Motor neuron (in vitro differentiated cells): ENCODE measurements at regions not wholly inside any gene's neighbourhood (a gene's known extent, or its start where the extent isn't known, plus 50 kb on each side); places are given as distances from the start of the nearest gene placed in this dataset.

Source experiments
- ATAC-seq, 8 experiments: fragments of 200-7000 bp; cut with Tn5 transposase; replicated peaks in 6 of 8; 2 replicates each; pipeline ENCODE4 v1.8.0; 2021; ENCODE audit warnings: mild to moderate bottlenecking in 8 of 8, moderate library complexity in 8 of 8
- H3K27ac ChIP-seq, 2 donors: fragments of 250-450 bp; sonication (Bioruptor Pico); 2 replicates each; pipeline ENCODE4 v1.9.0; 2021; ENCODE audit warnings: antibody characterized with exemption in 2 of 2, mild to moderate bottlenecking in 2 of 2, moderate library complexity in 1 of 2
- H3K4me1 ChIP-seq, 2 donors: fragments of 250-450 bp; sonication (Bioruptor Pico); replicated peaks in 1 of 2; 2 replicates each; pipeline ENCODE4 v1.6.1; 2021; ENCODE audit warnings: antibody characterized with exemption in 2 of 2, mild to moderate bottlenecking in 2 of 2, moderate library complexity in 1 of 2
- H3K4me3 ChIP-seq, 5 donors: fragments of 250-450 bp; sonication (Bioruptor Pico); 2 replicates each; pipeline ENCODE4 v1.9.0; 2021; ENCODE audit warnings: antibody characterized with exemption in 5 of 5, mild to moderate bottlenecking in 5 of 5, moderate library complexity in 4 of 5
- WGBS, 10 experiments: fragments of 450-650 bp; shearing (Covaris generic); methylation state at CpG; one replicate each; pipeline ENCODE4 v1.0.0; 2022; 5-methylcytosine and 5-hydroxymethylcytosine counted together
- in situ Hi-C, 9 experiments: fragments of 400-800 bp; cut with MboI; loops; one replicate each; pipeline ENCODE4 v1.15.0; 2021; ENCODE audit warnings: low sequenced_read_pairs in 9 of 9, low pct_unique_long_range_greater_than_20kb in 2 of 9; ENCODE audit not compliant: unreplicated experiment in 9 of 9

DNA sequence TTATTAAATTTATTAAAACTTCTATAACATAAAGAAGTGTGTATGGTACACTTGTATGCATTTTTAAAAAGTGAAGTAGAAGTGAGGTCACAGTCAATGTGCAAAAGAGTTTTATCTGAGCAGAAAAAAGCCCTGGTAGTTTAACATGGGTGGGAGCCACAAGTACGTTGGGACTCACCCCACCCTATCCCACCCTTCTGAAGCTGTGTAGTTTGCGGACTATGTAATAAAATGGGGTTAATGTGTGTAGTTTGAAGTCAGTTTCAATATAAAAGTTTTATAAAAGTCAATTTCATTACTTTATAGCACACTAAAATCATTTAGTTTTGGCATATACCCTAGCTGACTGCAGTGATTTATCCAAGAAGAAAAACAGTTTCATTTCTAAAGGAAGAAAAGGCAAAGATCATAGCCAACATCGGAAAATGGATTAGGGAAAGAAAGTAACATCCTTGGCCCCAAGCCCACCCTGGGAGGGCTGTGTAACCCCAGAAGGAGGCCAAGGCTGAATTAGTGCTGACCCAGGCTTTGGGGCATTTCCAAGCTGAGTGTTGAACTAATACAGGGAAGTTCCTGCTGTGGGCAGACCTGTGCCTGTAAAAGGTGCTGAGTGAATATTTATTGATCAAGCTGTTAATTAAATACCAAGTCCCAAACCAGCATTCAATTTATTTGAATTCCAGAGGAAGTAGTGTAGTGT lies 398.6 kb upstream of the ADAMTSL1 start:
- Histone ChIP-seq H3K27ac (no peak overlapping the region), H3K4me3 (no peak overlapping the region), H3K4me1 (no peaks in the 10 kb centered on the region)
- WGBS, 10 experiments = 0 to 100% (median 68%) methylated on average over 1 to 2 of the region's 3 CpGs; no CpG with 5 or more reads in 2 of the 10 experiments
- in situ Hi-C loops = no loop called here
- ATAC-seq = no peak

DNA sequence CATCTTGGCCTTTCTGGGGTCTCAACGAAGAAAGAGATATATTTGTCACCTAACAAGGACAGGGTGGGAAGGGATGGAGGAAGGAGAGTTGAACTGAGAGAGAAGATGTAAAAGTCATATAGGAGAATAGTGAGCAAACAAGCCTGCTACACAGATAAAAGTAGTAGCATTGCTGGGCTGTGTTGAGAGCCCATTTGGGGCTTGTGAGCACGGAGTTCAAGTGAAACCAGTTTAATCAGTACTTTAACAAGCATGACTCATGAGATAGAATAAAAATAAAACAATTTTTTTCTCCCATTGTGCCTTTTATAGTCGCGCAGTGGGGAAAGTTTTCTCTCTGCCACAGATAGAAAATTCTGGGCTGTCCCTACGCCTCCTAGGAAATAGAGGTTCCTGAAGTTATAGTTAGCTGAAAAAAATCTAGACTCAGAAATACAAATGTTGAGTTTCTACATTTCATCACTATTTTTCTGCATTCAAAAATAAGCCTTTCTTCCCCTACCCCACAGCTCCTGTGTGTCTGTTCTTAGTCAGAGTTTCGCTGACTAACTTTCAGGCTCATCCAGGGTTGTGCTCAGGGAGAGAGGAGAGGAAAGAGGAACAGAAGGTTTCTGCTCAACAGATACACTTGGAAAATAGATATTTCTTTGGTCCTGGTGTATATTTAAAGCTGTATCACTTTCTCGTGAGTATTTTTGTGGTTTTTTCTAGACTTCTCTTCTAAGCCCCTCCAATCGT lies 395.8 kb upstream of the ADAMTSL1 start:
- WGBS, 10 experiments = 12 to 93% (median 82%) methylated on average over 4 to 8 of the region's 8 CpGs
- Histone ChIP-seq H3K27ac (no peak overlapping the region), H3K4me1 (no peaks in the 10 kb centered on the region), H3K4me3 (no peak overlapping the region)
- ATAC-seq = no peak
- in situ Hi-C loops = no loop called here

DNA sequence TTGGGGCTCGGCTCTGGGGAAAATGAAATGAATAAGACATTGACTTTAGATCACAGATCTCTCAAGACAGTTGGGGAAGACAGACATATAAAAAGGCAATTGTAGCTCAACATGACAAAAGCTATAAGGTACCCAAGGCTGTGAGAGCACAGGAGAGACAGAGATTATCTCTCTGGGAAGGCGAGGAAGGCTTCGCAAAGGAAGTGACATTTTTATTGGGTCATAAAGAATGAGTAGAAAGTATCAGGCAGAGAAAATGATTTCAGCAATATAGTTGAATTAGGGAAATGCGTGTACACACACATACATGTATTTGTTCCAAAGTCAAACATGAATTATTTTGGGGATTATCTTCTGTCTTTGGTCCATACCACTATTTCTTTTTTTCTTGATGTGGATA lies 381.8 kb upstream of the ADAMTSL1 start:
- Histone ChIP-seq H3K4me3 (no peak overlapping the region), H3K4me1 (no peaks in the 10 kb centered on the region), H3K27ac (no peak overlapping the region)
- 46 to 100% (median 88%) methylated on average over 1 to 4 of the region's 4 CpGs; no CpG with 5 or more reads in 1 of the 10 experiments for WGBS, 10 experiments
- in situ Hi-C loops = no loop called here
- ATAC-seq = no peak

DNA sequence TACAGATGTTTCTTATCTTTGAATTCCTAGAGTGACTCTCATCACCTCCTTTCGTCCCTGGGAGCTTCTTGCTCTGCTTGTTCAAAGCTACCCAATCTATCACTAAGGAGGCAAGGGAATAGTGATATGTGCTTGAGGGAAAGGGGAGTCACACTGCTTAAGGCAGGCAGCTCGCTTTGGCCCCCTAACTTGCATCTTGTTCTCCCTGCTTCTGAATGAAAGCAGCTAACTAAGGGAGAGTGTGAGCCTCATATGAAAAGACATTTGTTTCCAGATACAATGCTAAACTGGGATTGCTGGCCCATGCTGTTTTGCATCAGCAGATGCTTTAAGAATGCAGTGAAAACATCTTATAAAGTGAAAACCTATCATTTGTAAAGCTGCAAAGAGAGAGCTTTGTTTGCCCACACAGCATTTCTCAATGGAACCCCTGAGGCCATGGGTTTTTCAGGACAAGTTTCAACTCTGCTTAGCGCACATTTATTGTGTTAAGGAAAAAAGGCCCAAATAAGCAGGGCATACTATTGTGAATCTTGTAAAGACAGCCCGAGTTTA lies 367.9 kb upstream of the ADAMTSL1 start:
- Histone ChIP-seq H3K4me3 (no peak overlapping the region), H3K27ac (no peak overlapping the region), H3K4me1 (peaks cover 6 to 7% of the 10 kb centered on the region in 2 donors)
- in situ Hi-C loops = no loop called here
- WGBS, 10 experiments = 5 to 57% (median 42%) methylated on average over 1 to 4 of the region's 4 CpGs
- ATAC-seq = peak in 3 of 8 experiments; percentile 35 to 57 (median 39)

DNA sequence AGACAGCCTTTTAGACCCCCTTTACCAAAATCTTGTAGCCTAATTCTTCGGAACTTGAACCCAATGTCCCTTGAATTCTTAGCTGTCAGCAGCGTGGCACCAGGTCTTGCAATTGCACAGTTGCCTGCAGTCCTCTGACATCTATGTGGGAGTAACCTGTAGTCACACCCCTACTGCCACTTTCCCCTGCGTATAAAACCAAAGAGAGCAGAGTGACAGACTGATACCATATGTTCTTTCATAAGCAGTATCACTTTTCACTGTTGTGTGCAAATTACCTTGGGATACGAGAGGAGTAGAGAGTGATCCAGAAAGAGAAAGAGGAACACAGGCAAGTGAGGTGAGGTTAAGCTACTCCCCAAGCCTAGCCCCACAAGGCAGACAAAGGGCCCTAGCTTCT lies 364.3 kb upstream of the ADAMTSL1 start:
- Histone ChIP-seq H3K4me3 (no peak overlapping the region), H3K4me1 (peaks cover 6 to 7% of the 10 kb centered on the region in 2 donors), H3K27ac (no peak overlapping the region)
- WGBS, 10 experiments = 0 to 100% (median 76%) methylated on average over 1 to 3 of the region's 4 CpGs; no CpG with 5 or more reads in 2 of the 10 experiments
- peak in 1 of 8 experiments; percentile 59 for ATAC-seq
- in situ Hi-C loops = no loop called here

DNA sequence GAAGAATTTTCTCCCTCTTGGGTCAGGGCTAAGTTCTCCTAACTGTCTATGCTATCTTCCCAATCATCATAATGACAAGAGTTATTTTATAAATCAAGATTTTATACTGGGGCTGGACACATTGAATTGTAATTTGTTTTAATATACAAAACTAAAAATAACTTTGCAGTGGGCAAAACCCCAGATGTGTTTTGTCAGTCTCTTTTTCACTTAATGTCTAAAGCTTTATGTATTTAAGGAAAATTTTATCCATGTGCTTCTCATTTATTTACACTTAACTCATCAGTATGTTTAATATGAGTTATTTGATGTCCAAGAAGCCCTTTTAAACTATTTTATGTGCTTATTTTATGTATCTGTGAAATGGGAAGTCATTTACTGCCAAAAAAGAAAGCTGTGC lies 362.8 kb upstream of the ADAMTSL1 start:
- H3K4me1 ChIP-seq = peaks cover 4 to 6% of the 10 kb centered on the region in 2 donors
- no peak for ATAC-seq
- H3K27ac ChIP-seq = no peak overlapping the region
- H3K4me3 ChIP-seq = no peak overlapping the region
- in situ Hi-C loops = no loop called here

DNA sequence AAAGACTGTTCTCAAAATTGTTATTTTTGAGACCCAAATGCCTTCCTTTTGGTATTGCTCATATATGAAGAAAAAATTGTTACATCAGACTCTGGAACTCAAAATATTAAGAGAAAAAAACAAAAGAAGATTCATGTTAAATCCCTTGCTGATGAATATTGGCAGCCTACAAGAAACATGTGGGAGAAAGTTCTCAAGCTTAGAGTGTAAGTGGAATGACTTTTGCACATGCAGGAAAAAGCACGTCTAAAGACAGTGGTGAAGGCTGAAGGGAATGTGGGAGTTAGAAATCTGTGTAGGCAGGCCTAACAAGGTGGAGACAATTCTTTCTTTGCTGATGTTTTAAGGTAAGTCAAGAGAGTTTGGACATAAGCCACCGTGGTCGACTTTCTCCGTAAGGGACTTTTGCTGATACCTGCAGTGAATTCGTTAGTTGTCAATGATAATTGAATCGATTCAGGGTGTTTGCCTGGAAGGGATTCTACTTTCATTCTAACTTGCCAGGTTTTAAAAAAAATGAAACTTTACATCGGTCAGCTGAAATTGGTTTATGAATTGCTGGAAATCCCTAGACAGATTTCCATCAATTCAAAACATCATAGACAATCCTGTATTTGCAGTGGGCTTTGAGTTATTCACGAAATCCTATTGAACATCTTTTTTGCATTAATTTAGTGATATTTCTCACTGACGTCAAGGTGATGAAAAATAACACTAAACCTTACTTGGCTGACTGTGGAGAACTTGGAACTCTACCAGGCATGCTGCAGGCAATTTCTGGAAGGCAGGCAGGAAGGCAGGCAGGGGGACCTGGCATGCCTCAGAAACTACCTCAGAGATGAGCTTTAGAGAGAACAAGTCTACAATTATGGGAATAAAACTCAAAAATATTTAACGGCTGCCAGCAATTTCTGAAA lies 359.1 kb upstream of the ADAMTSL1 start:
- no peak for ATAC-seq
- Histone ChIP-seq H3K4me3 (no peak overlapping the region), H3K4me1 (no peaks in the 10 kb centered on the region), H3K27ac (no peak overlapping the region)
- in situ Hi-C loops = no loop called here
- WGBS, 10 experiments = 0 to 94% (median 86%) methylated on average over 1 to 10 of the region's 10 CpGs

DNA sequence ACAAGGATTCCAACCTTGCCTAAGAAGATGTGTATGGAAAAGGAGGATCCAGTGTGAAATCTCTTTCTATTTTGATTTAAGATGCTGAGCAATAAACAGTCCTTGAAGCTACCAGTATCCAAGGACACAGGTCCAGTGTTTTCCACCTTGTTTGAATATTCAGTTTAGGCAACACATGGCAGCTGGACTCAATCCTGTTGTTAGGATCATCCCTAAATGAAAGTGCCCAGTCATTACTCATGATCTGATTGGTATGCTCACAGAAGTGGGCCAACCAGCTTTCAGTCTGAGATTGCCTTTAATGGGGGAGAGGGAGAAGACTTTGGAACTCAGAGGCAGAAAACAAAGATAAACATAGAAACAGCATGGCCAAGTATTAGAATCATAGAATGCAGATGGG lies 355.7 kb upstream of the ADAMTSL1 start:
- no peak overlapping the region for H3K27ac ChIP-seq
- H3K4me1 ChIP-seq = no peaks in the 10 kb centered on the region
- H3K4me3 ChIP-seq = no peak overlapping the region
- ATAC-seq = peak in 2 of 8 experiments; percentile 72 to 92
- in situ Hi-C loops = no loop called here

DNA sequence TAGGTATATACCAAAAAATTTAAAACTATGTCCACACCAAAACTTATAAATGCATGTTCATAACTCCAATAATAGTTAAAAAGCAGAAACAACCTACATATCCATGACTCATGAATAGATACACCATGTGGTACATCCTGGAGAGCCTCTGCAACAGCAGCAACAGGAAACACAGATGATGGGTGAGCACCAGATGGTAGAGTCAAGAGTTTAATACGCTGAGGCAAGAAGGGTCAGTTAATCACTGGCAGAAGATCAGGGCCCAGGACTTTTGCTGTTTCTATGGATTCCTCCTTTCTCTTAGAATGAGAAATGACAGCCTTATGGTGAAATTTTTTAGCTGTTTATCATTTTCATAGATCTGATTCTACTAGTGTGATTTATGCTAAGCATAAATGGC lies 351.8 kb upstream of the ADAMTSL1 start:
- ATAC-seq = peak in 1 of 8 experiments; percentile 31
- Histone ChIP-seq H3K27ac (no peak overlapping the region), H3K4me3 (no peak overlapping the region), H3K4me1 (peaks cover 0 to 2% of the 10 kb centered on the region in 2 donors)
- in situ Hi-C loops = no loop called here
- 13 to 75% (median 57%) methylated on average over 1 of the region's 1 CpG; no CpG with 5 or more reads in 4 of the 10 experiments for WGBS, 10 experiments

DNA sequence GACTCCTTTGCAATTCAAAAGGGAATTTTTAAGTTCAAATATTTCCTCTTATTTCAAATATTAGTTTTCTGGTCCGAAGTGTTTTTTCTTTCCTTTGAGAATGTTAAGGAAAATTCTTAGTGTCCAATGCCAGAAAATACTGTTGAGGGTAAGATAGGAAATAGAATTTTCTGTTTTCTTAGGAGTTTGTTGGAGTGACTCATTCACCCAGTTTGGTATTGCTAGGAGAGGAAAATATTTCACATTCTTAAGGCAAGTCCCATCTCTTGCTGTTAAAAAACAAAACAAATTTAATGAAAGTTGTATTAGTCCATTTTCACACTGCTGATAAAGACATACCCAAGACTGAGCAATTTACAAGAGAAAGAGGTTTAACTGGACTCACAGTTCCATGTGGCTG lies 349.2 kb upstream of the ADAMTSL1 start:
- in situ Hi-C loops = no loop called here
- 40 to 93% (median 83%) methylated on average over 1 of the region's 1 CpG; no CpG with 5 or more reads in 1 of the 10 experiments for WGBS, 10 experiments
- no peak for ATAC-seq
- no peak overlapping the region for H3K27ac ChIP-seq
- H3K4me3 ChIP-seq = no peak overlapping the region
- peaks cover 0 to 2% of the 10 kb centered on the region in 2 donors for H3K4me1 ChIP-seq

DNA sequence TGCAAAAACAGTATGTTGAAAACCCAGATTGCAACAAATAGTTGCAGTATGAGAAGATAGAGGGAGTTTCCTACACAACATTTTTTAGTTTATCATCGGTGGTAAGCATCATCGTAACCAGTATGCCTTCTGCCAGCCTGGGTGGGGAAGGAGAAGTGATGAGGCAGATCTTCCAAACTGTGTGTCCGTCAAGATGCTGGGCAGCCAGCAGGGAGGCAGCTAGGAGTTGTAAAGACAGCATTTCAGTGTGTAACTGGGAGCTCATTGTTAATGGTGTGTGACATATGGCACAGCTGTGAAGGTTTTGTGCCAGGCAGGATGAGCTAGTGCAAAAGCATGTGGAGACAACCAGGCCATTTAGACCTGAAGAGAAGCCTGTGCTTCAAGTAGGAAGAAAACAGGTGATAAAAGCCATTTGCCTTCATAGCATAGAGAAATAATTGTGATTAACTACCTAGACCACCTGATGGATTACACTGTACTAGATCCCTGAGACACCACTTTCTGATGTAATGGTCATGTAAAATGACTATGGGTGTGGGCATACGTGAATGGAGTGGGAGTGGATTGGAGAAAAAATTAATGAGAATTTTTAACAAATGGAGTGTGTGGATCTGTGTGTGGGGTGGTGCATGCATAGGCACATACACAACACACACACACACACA lies 347.0 kb upstream of the ADAMTSL1 start:
- Histone ChIP-seq H3K4me3 (no peak overlapping the region), H3K27ac (no peak overlapping the region), H3K4me1 (peaks cover 0 to 2% of the 10 kb centered on the region in 2 donors)
- WGBS, 10 experiments = 0 to 100% (median 67%) methylated on average over 1 to 4 of the region's 4 CpGs
- in situ Hi-C loops = no loop called here
- peak in 7 of 8 experiments; percentile 41 to 98 (median 84) for ATAC-seq

DNA sequence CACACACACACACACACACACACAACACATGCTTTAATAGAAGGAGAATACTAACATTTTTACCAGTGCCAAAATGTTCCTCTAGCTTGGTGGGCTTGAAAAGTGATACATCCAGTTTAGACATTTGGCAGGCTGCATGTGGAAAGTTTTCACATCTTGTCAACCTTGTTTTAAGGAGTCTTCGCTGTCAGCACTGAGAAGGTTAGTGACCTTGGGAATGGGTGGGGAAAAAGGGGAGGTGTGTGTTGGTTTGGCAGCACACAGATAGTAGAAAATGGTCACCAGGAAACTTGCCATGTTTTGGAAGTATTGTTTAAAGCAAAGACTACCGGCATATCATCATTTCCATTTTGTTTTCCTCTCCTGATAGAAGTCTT lies 346.5 kb upstream of the ADAMTSL1 start:
- WGBS, 10 experiments = 0 to 93% (median 54%) methylated on average over 1 to 2 of the region's 2 CpGs; no CpG with 5 or more reads in 2 of the 10 experiments
- H3K27ac ChIP-seq = no peak overlapping the region
- in situ Hi-C loops = no loop called here
- peaks cover 0 to 2% of the 10 kb centered on the region in 2 donors for H3K4me1 ChIP-seq
- ATAC-seq = no peak
- no peak overlapping the region for H3K4me3 ChIP-seq
